ENCODE measurements at regions not wholly inside any gene's neighbourhood (a gene's known extent, or its start where the extent isn't known, plus 50 kb on each side); places are given as distances from the start of the nearest gene placed in this dataset.
A peak's percentile ranks its signal among the peaks of the same experiment; 100 is the strongest.

DNA sequence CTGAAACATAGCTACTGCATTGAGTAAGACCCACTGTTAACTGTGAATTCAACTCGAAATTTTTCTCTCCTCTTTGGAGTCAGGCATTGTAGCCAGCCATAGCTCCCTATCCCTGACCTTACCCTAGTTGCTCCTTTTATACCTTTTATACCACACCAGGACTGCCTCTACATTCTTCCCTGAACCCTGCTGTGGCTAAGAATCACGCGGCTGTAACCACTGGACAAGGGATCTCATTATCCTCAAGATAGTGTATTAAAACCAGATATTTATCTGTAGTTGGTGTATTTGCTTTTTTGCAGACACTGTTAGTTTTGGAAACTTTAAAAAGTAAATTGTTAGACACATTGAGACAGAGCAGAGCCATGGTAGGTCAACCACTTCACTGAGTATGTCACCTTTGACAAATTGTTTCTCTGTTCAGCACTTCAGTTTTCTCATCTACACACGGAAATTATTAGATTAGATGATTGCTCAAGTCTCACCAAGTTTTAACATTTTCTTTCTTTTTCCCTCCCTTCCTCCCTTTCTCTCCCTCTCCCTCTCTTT lies 136.5 kb upstream of the PRNP start:
- no peak overlapping the region for H3K4me3 ChIP-seq
- no peak for ATAC-seq (replicated peaks in 6 of 8)
- in situ Hi-C loops (cut with MboI; ENCODE audit: low pct_unique_long_range_greater_than_20kb in 2 of 9, low sequenced_read_pairs in 9 of 9, unreplicated experiment in 9 of 9) = no loop called here
- 16 to 82% (median 63%) methylated on average over 1 to 4 of the region's 4 CpGs; no CpG with 5 or more reads in 1 of the 10 experiments for WGBS, 10 experiments
- H3K27ac ChIP-seq = no peak overlapping the region
- no peaks in the 10 kb centered on the region for H3K4me1 ChIP-seq (replicated peaks in 1 of 2)

DNA sequence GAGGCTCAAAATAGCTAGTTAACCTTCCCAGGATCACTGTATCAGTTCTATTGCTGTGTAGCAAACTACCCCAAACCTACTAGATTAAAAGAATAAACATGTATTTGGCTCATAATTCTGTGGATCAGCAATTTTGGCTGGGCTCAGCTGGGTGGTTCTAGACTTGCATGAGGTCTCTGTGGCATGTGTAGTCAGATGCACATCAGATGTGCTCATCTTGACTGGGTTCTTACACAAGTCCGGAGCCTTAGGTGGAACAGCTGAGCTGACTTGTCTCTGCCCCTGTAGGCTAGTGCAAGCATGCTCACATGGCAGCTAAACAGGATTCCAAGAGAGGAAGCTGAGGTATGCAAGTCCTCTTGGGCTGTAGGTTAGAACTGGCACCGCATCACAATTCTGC lies 137.7 kb upstream of the PRNP start:
- WGBS, 10 experiments = 40 to 100% (median 100%) methylated on average over 1 to 2 of the region's 2 CpGs; no CpG with 5 or more reads in 4 of the 10 experiments
- Histone ChIP-seq H3K4me1 (replicated peaks in 1 of 2) (no peaks in the 10 kb centered on the region), H3K4me3 (no peak overlapping the region), H3K27ac (no peak overlapping the region)
- in situ Hi-C loops (cut with MboI; ENCODE audit: low pct_unique_long_range_greater_than_20kb in 2 of 9, low sequenced_read_pairs in 9 of 9, unreplicated experiment in 9 of 9) = no loop called here
- ATAC-seq (replicated peaks in 6 of 8) = peak in 1 of 8 experiments; percentile 34

- in situ Hi-C loops (cut with MboI; ENCODE audit: low pct_unique_long_range_greater_than_20kb in 2 of 9, low sequenced_read_pairs in 9 of 9, unreplicated experiment in 9 of 9) = no loop called here
- peak in 3 of 8 experiments; percentile 36 to 84 (median 68) for ATAC-seq (replicated peaks in 6 of 8)
- 10 to 100% (median 90%) methylated on average over 1 to 2 of the region's 2 CpGs; no CpG with 5 or more reads in 1 of the 10 experiments for WGBS, 10 experiments
- H3K4me1 ChIP-seq (replicated peaks in 1 of 2) = no peaks in the 10 kb centered on the region
- H3K4me3 ChIP-seq = no peak overlapping the region
- no peak overlapping the region for H3K27ac ChIP-seq
Measured at GRCh38 chr20:4546786-4547185, 139.5 kb upstream of the PRNP start.

- WGBS, 10 experiments = 75 to 100% (median 90%) methylated on average over 1 of the region's 1 CpG; no CpG with 5 or more reads in 6 of the 10 experiments
- no peaks in the 10 kb centered on the region for H3K4me1 ChIP-seq (replicated peaks in 1 of 2)
- no peak overlapping the region for H3K27ac ChIP-seq
- no peak for ATAC-seq (replicated peaks in 6 of 8)
- in situ Hi-C loops (cut with MboI; ENCODE audit: low pct_unique_long_range_greater_than_20kb in 2 of 9, low sequenced_read_pairs in 9 of 9, unreplicated experiment in 9 of 9) = no loop called here
- no peak overlapping the region for H3K4me3 ChIP-seq
Measured at GRCh38 chr20:4546342-4546741, 139.9 kb upstream of the PRNP start.

DNA sequence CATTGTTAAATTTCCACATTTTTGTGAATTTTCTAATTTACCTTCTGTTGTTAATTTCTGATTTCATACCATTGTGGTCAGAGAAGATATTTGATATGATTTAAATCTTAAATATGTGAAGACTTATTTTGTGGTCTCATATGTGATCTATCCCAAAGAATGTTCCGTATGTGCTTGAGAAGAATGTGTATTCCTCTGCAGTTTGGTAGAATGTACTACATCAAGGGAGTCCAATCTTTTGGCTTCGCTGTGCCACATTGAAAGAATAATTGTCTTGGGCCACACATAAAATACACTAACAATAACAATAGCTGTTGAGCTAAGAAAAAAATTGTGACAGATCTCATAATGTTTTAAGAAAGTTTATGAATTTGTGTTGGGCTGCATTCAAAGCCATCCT lies 140.7 kb upstream of the PRNP start:
- no peak for ATAC-seq (replicated peaks in 6 of 8)
- 62 to 100% (median 91%) methylated on average over 1 to 2 of the region's 2 CpGs for WGBS, 10 experiments
- in situ Hi-C loops (cut with MboI; ENCODE audit: low pct_unique_long_range_greater_than_20kb in 2 of 9, low sequenced_read_pairs in 9 of 9, unreplicated experiment in 9 of 9) = no loop called here
- Histone ChIP-seq H3K4me1 (replicated peaks in 1 of 2) (no peaks in the 10 kb centered on the region), H3K4me3 (no peak overlapping the region), H3K27ac (no peak overlapping the region)

DNA sequence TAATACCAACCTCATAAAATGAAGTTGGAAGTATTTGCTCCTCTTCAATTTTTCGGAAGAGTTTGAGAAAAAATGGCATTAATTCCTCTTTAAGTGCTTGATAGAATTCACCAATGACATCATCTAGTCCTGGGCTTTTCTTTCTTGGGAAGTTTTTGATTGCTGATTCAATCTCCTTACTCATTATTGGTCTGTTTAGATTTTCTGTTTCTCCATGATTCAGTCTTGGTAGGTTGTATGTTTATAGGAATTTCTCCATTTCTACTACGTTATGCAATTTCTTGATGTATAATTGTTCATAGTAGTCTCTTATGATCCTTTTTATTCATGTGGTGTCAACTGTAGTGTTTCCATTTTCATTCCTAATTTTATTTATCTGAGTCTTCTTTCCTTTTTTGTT lies 141.5 kb upstream of the PRNP start:
- no peak for ATAC-seq (replicated peaks in 6 of 8)
- in situ Hi-C loops (cut with MboI; ENCODE audit: low pct_unique_long_range_greater_than_20kb in 2 of 9, low sequenced_read_pairs in 9 of 9, unreplicated experiment in 9 of 9) = no loop called here
- H3K27ac ChIP-seq = no peak overlapping the region
- 8 to 83% (median 59%) methylated on average over 1 to 2 of the region's 2 CpGs for WGBS, 10 experiments
- H3K4me1 ChIP-seq (replicated peaks in 1 of 2) = no peaks in the 10 kb centered on the region
- H3K4me3 ChIP-seq = no peak overlapping the region

GRCh38 chr20:4542270-4542669 lies 144.0 kb upstream of the PRNP start:
- H3K4me1 ChIP-seq (replicated peaks in 1 of 2) = no peaks in the 10 kb centered on the region
- no peak overlapping the region for H3K27ac ChIP-seq
- in situ Hi-C loops (cut with MboI; ENCODE audit: low pct_unique_long_range_greater_than_20kb in 2 of 9, low sequenced_read_pairs in 9 of 9, unreplicated experiment in 9 of 9) = no loop called here
- ATAC-seq (replicated peaks in 6 of 8) = no peak
- no peak overlapping the region for H3K4me3 ChIP-seq
- 44 to 100% (median 71%) methylated on average over 1 to 4 of the region's 4 CpGs; no CpG with 5 or more reads in 3 of the 10 experiments for WGBS, 10 experiments

DNA sequence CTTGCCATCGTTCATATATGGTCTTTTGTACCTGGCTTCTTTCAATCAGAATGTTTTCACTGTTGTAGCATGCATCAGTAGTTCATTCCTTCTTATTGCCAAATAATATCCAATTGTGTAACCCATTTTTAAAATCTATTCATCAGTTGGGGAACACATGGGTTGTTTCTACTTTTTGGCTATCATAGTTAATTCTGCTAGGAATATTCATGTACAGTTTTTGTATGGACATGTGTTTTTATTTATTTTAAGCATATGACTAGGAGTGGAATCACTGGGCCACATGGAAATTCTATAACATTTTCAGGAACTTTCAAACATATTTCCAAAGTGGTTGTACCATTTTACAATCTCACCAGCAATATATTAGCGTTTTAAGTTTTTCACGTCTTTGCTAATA lies 151.9 kb upstream of the PRNP start:
- H3K27ac ChIP-seq = no peak overlapping the region
- 10 to 95% (median 80%) methylated on average over 2 to 3 of the region's 3 CpGs; no CpG with 5 or more reads in 2 of the 10 experiments for WGBS, 10 experiments
- no peak for ATAC-seq (replicated peaks in 6 of 8)
- no peak overlapping the region for H3K4me3 ChIP-seq
- H3K4me1 ChIP-seq (replicated peaks in 1 of 2) = no peaks in the 10 kb centered on the region
- in situ Hi-C loops (cut with MboI; ENCODE audit: low pct_unique_long_range_greater_than_20kb in 2 of 9, low sequenced_read_pairs in 9 of 9, unreplicated experiment in 9 of 9) = no loop called here

- no peak overlapping the region for H3K27ac ChIP-seq
- peak in 1 of 8 experiments; percentile 69 for ATAC-seq (replicated peaks in 6 of 8)
- in situ Hi-C loops (cut with MboI; ENCODE audit: low pct_unique_long_range_greater_than_20kb in 2 of 9, low sequenced_read_pairs in 9 of 9, unreplicated experiment in 9 of 9) = no loop called here
- H3K4me1 ChIP-seq (replicated peaks in 1 of 2) = no peaks in the 10 kb centered on the region
- 29 to 88% (median 73%) methylated on average over 1 to 10 of the region's 10 CpGs for WGBS, 10 experiments
- no peak overlapping the region for H3K4me3 ChIP-seq
Measured at GRCh38 chr20:4533368-4534133, 152.7 kb upstream of the PRNP start.

DNA sequence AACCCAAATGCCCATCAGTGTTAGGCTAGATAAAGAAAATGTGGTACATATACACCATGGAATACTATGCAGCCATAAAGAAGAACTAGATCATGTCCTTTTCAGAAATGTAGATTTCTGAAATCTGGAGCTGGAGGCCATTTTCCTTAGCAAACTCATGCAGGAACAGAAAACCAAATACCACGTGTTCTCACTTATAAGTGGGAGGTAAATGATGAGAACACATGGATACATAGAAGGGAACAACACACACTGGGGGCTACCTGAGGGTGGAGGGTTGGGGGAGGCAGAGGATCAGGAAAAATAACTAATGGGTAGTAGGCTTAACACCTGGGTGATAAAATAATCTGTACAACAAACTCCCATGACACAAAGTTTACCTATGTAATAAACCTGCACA lies 153.5 kb upstream of the PRNP start:
- Histone ChIP-seq H3K4me3 (no peak overlapping the region), H3K27ac (no peak overlapping the region), H3K4me1 (replicated peaks in 1 of 2) (no peaks in the 10 kb centered on the region)
- 0 to 67% (median 48%) methylated on average over 1 of the region's 1 CpG; no CpG with 5 or more reads in 6 of the 10 experiments for WGBS, 10 experiments
- ATAC-seq (replicated peaks in 6 of 8) = no peak
- in situ Hi-C loops (cut with MboI; ENCODE audit: low pct_unique_long_range_greater_than_20kb in 2 of 9, low sequenced_read_pairs in 9 of 9, unreplicated experiment in 9 of 9) = no loop called here

GRCh38 chr20:4524792-4525191 lies 161.5 kb upstream of the PRNP start:
- in situ Hi-C loops (cut with MboI; ENCODE audit: low pct_unique_long_range_greater_than_20kb in 2 of 9, low sequenced_read_pairs in 9 of 9, unreplicated experiment in 9 of 9) = no loop called here
- WGBS, 10 experiments = 20 to 100% (median 85%) methylated on average over 1 of the region's 1 CpG; no CpG with 5 or more reads in 6 of the 10 experiments

GRCh38 chr20:4524307-4524706 lies 161.9 kb upstream of the PRNP start:
- ATAC-seq (replicated peaks in 6 of 8) = no peak
- no peak overlapping the region for H3K4me3 ChIP-seq
- no peak overlapping the region for H3K27ac ChIP-seq
- whole genome bisulfite sequencing, 10 experiments = 23 to 100% (median 92%) methylated on average over 1 to 3 of the region's 3 CpGs; no CpG with 5 or more reads in 1 of the 10 experiments
- no peaks in the 10 kb centered on the region for H3K4me1 ChIP-seq (replicated peaks in 1 of 2)
- in situ Hi-C loops (cut with MboI; ENCODE audit: low pct_unique_long_range_greater_than_20kb in 2 of 9, low sequenced_read_pairs in 9 of 9, unreplicated experiment in 9 of 9) = no loop called here

More at GRCh38 chr20:4524792-4525191, 161.5 kb upstream of the PRNP start:
- H3K4me1 ChIP-seq (replicated peaks in 1 of 2) = no peaks in the 10 kb centered on the region
- H3K4me3 ChIP-seq = no peak overlapping the region
- ATAC-seq (replicated peaks in 6 of 8) = no peak
- H3K27ac ChIP-seq = no peak overlapping the region

GRCh38 chr20:4522310-4522709 lies 163.9 kb upstream of the PRNP start:
- in situ Hi-C loops (cut with MboI; ENCODE audit: low pct_unique_long_range_greater_than_20kb in 2 of 9, low sequenced_read_pairs in 9 of 9, unreplicated experiment in 9 of 9) = no loop called here
- H3K27ac ChIP-seq = no peak overlapping the region
- WGBS, 10 experiments = 53 to 100% (median 93%) methylated on average over 1 to 7 of the region's 8 CpGs; no CpG with 5 or more reads in 3 of the 10 experiments
- H3K4me1 ChIP-seq (replicated peaks in 1 of 2) = no peaks in the 10 kb centered on the region
- no peak for ATAC-seq (replicated peaks in 6 of 8)
- no peak overlapping the region for H3K4me3 ChIP-seq
